CD14-positive monocyte (primary cell): ENCODE measurements at regions not wholly inside any gene's neighbourhood (a gene's known extent, or its start where the extent isn't known, plus 50 kb on each side); places are given as distances from the start of the nearest gene placed in this dataset.
"Not testable (repeated sequence)": the region's sequence is repeated elsewhere in the genome, so short reads cannot be mapped to it uniquely, and the experiment has no call there.

ENCODE experiments used
- DNase-seq, 3 donors: peaks; one replicate each; pipeline ENCODE4 v3.0.0-alpha.2; 2011 to 2022
- H2AFZ ChIP-seq: 2 replicates; pipeline ENCODE4 v1.6.0; 2012; ENCODE audit warnings: mild to moderate bottlenecking, low read depth, low read length, inconsistent platforms; ENCODE audit not compliant: insufficient read depth, poor library complexity, severe bottlenecking
- H3K27ac ChIP-seq, 2 donors: 1 replicate in 1 of 2; 2 replicates in 1 of 2; pipeline ENCODE4 v1.5.1; 2012 to 2013; ENCODE audit warnings: low read length in 2 of 2, control low read depth in 1 of 2, inconsistent platforms in 1 of 2, low read depth in 1 of 2, mild to moderate bottlenecking in 1 of 2
- H3K27me3 ChIP-seq, 2 donors: one replicate each; pipeline versions ENCODE4 v1.6.0 to v1.6.1; 2011 to 2013; ENCODE audit warnings: low read length in 2 of 2; ENCODE audit not compliant: control insufficient read depth in 2 of 2, insufficient read depth in 2 of 2
- H3K36me3 ChIP-seq, 2 donors: replicated peaks in 1 of 2; 1 replicate in 1 of 2; 2 replicates in 1 of 2; pipeline versions ENCODE4 v1.5.1 to v1.6.1; 2012 to 2013; ENCODE audit warnings: low read length in 2 of 2, control low read depth in 1 of 2, inconsistent platforms in 1 of 2, mild to moderate bottlenecking in 1 of 2; ENCODE audit not compliant: insufficient read depth in 2 of 2, control insufficient read depth in 1 of 2
- H3K4me1 ChIP-seq, 2 donors: 1 replicate in 1 of 2; 2 replicates in 1 of 2; pipeline versions ENCODE4 v1.5.1 to v1.6.1; 2012 to 2013; ENCODE audit warnings: low read length in 2 of 2, control low read depth in 1 of 2, inconsistent platforms in 1 of 2, mild to moderate bottlenecking in 1 of 2, moderate library complexity in 1 of 2; ENCODE audit not compliant: insufficient read depth in 2 of 2, control insufficient read depth in 1 of 2
- H3K4me2 ChIP-seq: replicated peaks from 2 replicates; pipeline ENCODE3; 2012; ENCODE audit warnings: low read length, moderate library complexity, mild to moderate bottlenecking; ENCODE audit not compliant: poor library complexity, severe bottlenecking; ENCODE audit errors: extremely low read depth
- H3K4me3 ChIP-seq, 3 experiments: fragments of 200-600 bp in 1 of 3; sonication (generic) in 1 of 3; replicated peaks in 1 of 3; 1 replicate in 2 of 3; 2 replicates in 1 of 3; pipeline ENCODE4 v1.5.1; 2011 to 2013; ENCODE audit warnings: low read length in 3 of 3, mild to moderate bottlenecking in 3 of 3, control low read depth in 2 of 3, low read depth in 2 of 3, inconsistent platforms in 1 of 3, moderate library complexity in 1 of 3
- H3K79me2 ChIP-seq: 2 replicates; pipeline ENCODE4 v1.6.0; 2012; ENCODE audit warnings: mild to moderate bottlenecking, control low read depth, inconsistent platforms, low read length, moderate library complexity; ENCODE audit not compliant: insufficient read depth
- H3K9ac ChIP-seq: 2 replicates; pipeline ENCODE4 v1.6.0; 2017; ENCODE audit warnings: low read length, mild to moderate bottlenecking; ENCODE audit not compliant: insufficient read depth, poor library complexity, severe bottlenecking
- H3K9me3 ChIP-seq, 2 donors: replicated peaks in 1 of 2; 1 replicate in 1 of 2; 2 replicates in 1 of 2; pipeline versions ENCODE4 v1.5.1 to v1.6.1; 2012 to 2013; ENCODE audit warnings: low read length in 2 of 2, control low read depth in 1 of 2; ENCODE audit not compliant: control insufficient read depth in 1 of 2, insufficient read depth in 1 of 2
- H4K20me1 ChIP-seq: 2 replicates; pipeline ENCODE4 v1.6.0; 2012; ENCODE audit warnings: mild to moderate bottlenecking, low read length, control low read depth, moderate library complexity; ENCODE audit not compliant: insufficient read depth
- H3K27ac Mint-ChIP-seq, 7 donors: one replicate each; pipeline ENCODE4 v1.8.0; 2020; ENCODE audit warnings: mild to moderate bottlenecking in 7 of 7, mixed read lengths in 7 of 7, moderate library complexity in 6 of 7, inconsistent platforms in 2 of 7
- H3K27me3 Mint-ChIP-seq, 3 donors: one replicate each; pipeline ENCODE4 v1.8.0; 2021 to 2022; ENCODE audit warnings: low read depth in 3 of 3, mild to moderate bottlenecking in 3 of 3, mixed read lengths in 3 of 3, moderate library complexity in 3 of 3, inconsistent platforms in 1 of 3
- H3K36me3 Mint-ChIP-seq, 2 donors: one replicate each; pipeline ENCODE4 v1.8.0; 2020; ENCODE audit warnings: mixed read lengths in 2 of 2, inconsistent platforms in 1 of 2, mild to moderate bottlenecking in 1 of 2
- H3K4me1 Mint-ChIP-seq: one replicate; pipeline ENCODE4 v1.8.0; 2020; ENCODE audit warnings: mild to moderate bottlenecking, mixed read lengths
- H3K4me3 Mint-ChIP-seq, 2 donors: one replicate each; pipeline ENCODE4 v1.8.0; 2020; ENCODE audit warnings: mild to moderate bottlenecking in 2 of 2, mixed read lengths in 2 of 2, moderate library complexity in 1 of 2
- H3K9me3 Mint-ChIP-seq, 7 donors: one replicate each; pipeline ENCODE4 v1.8.0; 2020 to 2022; ENCODE audit warnings: mixed read lengths in 7 of 7, mild to moderate bottlenecking in 6 of 7, moderate library complexity in 6 of 7, inconsistent platforms in 2 of 7
- WGBS: methylation state at CpG from one replicate; pipeline ENCODE4 v1.1.5; 2013; ENCODE audit warnings: missing lambda C conversion rate; ENCODE audit not compliant: insufficient coverage; 5-methylcytosine and 5-hydroxymethylcytosine counted together
- intact Hi-C, 2 donors: fragments of 100-400 bp; cut with micrococcal nuclease; formaldehyde crosslinking; loops; one replicate each; pipeline versions ENCODE4 v1.15.0 to v1.15.1; 2023
- TF ChIP-seq, protein P1 (sequence below): fragments of 200-600 bp; IDR thresholded peaks from one replicate; pipeline ENCODE4 v1.8.0; 2022; ENCODE audit warnings: antibody characterized with exemption, mild to moderate bottlenecking

DNA sequence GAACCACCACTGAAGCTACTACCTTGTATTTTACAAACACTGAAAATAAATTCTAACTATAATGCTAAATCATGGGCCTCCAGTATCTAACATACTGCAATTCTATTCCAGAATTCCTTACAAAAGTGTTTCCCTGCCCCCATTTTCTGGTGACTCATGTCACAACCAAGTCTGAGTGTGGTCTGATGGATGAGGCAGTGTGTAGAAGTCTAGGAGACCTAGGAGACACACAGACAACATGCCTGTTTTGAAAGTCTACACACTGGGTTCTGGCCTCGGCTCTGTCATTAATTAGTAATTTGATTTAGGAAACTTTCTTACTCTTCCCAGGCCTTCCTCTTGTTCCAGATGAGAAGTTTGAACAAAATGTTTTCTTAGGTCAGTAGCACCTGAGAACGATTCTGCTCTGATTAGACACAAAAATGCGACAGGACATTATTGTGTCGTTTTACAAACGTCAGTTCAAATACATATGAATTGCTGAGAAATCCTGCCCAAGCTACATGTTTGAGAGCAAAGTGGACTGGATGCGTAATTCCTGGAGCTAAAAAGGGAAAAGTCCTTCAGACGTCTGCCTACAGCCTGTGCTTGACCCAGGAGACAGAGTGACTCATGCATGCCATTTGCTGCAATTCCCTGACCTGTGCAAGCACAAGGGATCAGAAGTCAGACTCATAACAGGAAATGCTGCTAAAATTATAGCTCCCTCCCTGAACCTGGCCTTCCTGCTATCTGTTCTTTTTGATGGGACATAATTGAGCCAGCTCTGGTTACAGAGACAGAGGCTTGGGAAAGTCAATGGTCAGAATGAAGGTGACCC lies 494.4 kb downstream of the SOX11 start:
- Histone ChIP-seq H3K79me2 (no peaks in the 10 kb centered on the region), H3K4me2 (no peak overlapping the region), H3K9ac (no peak overlapping the region), H3K36me3 (no peaks in the 10 kb centered on the region), H3K27me3 (no peaks in the 10 kb centered on the region), H2AFZ (no peak overlapping the region), H3K4me1 (no peaks in the 10 kb centered on the region), H3K4me3 (no peak overlapping the region), H3K9me3 (peaks cover 0 to 4% of the 10 kb centered on the region in 2 donors), H4K20me1 (no peaks in the 10 kb centered on the region), H3K27ac (no peak overlapping the region)
- intact Hi-C loops = no loop called here
- no peaks in the 10 kb centered on the region for H3K36me3 Mint-ChIP-seq
- 95% methylated on average over 6 of the region's 7 CpGs for WGBS
- no peak overlapping the region for H3K4me3 Mint-ChIP-seq
- no peaks in the 10 kb centered on the region for H3K27me3 Mint-ChIP-seq
- DNase-seq = no peak
- TF ChIP-seq, protein P1, sequence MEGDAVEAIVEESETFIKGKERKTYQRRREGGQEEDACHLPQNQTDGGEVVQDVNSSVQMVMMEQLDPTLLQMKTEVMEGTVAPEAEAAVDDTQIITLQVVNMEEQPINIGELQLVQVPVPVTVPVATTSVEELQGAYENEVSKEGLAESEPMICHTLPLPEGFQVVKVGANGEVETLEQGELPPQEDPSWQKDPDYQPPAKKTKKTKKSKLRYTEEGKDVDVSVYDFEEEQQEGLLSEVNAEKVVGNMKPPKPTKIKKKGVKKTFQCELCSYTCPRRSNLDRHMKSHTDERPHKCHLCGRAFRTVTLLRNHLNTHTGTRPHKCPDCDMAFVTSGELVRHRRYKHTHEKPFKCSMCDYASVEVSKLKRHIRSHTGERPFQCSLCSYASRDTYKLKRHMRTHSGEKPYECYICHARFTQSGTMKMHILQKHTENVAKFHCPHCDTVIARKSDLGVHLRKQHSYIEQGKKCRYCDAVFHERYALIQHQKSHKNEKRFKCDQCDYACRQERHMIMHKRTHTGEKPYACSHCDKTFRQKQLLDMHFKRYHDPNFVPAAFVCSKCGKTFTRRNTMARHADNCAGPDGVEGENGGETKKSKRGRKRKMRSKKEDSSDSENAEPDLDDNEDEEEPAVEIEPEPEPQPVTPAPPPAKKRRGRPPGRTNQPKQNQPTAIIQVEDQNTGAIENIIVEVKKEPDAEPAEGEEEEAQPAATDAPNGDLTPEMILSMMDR = no peak
- H3K4me1 Mint-ChIP-seq = no peaks in the 10 kb centered on the region
- H3K9me3 Mint-ChIP-seq = peaks cover 0 to 17% (median 6%) of the 10 kb centered on the region in 7 donors
- H3K27ac Mint-ChIP-seq = no peak overlapping the region

DNA sequence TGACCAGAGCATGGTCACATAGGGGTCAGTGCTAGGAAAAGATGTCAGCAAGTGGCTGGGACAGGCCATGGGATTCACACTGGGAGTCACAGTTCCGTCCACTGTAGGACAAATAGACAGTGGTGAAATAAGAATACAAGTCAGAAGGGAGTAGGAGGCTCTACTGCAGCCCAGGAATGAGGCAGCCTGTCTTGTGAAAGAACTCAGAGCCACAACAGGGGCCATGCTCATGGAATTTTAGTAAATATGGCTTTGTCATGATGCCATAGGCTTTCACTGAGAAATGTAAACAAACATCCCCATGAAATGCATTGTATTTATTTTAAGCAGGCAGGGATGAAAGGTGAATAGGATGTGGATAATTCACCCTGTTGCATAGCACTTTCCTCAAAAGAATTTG lies 504.3 kb downstream of the SOX11 start:
- 75% methylated on average over 1 of the region's 1 CpG for whole genome bisulfite sequencing
- DNase-seq = no peak
- H3K36me3 Mint-ChIP-seq = no peaks in the 10 kb centered on the region
- no peaks in the 10 kb centered on the region for H4K20me1 ChIP-seq
- H3K27me3 Mint-ChIP-seq = no peaks in the 10 kb centered on the region
- no peak overlapping the region for H3K4me3 Mint-ChIP-seq
- no peaks in the 10 kb centered on the region for H3K4me1 ChIP-seq
- H3K9me3 Mint-ChIP-seq = peaks cover 5 to 18% (median 8%) of the 10 kb centered on the region in 7 donors
- no peaks in the 10 kb centered on the region for H3K27me3 ChIP-seq
- H3K27ac Mint-ChIP-seq = no peak overlapping the region
- H3K4me3 ChIP-seq = no peak overlapping the region
- no peak overlapping the region for H3K9ac ChIP-seq
- no peaks in the 10 kb centered on the region for H3K4me1 Mint-ChIP-seq
- TF ChIP-seq, protein P1 = no peak
- intact Hi-C loops = no loop called here
- H3K9me3 ChIP-seq = peaks cover 0 to 15% of the 10 kb centered on the region in 2 donors
- no peaks in the 10 kb centered on the region for H3K79me2 ChIP-seq
- H3K27ac ChIP-seq = no peak overlapping the region
- H3K4me2 ChIP-seq = no peak overlapping the region
- H3K36me3 ChIP-seq = no peaks in the 10 kb centered on the region
- no peak overlapping the region for H2AFZ ChIP-seq

DNA sequence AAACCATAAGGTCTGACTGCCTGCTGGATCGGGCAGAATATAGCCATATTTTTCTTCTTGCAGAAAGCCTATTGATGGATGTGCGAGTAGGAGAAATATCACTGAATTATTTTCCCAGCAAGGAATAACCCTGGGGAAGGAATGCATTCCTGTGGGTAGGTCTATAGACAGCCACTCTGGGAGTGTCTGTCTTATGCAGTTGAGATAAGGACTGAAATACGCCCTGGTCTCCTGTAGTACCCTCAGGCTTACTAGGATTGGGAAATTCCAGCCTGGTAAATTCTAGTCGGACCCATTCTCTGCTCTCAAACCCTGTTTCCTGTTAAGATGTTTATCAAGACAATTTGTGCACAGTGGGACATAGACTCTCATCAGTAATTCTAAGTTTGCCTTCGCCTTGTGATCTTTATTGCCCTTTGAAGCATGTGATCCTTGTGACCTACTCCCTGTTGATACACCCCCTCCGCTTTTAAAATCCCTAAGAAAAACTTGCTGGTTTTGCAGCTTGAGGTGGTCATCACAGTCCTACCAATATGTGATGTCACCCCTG lies 506.3 kb downstream of the SOX11 start:
- H3K27me3 ChIP-seq, intact Hi-C loops, H3K4me1 Mint-ChIP-seq, H3K79me2 ChIP-seq, H3K4me1 ChIP-seq, H3K27ac Mint-ChIP-seq, H2AFZ ChIP-seq, H3K27ac ChIP-seq, H4K20me1 ChIP-seq, H3K36me3 ChIP-seq, H3K4me3 ChIP-seq, DNase-seq, H3K4me3 Mint-ChIP-seq, H3K36me3 Mint-ChIP-seq, H3K27me3 Mint-ChIP-seq, H3K4me2 ChIP-seq, H3K9ac ChIP-seq: not testable (repeated sequence)
- 93% methylated on average over 2 of the region's 6 CpGs for WGBS
- peaks cover 5 to 18% (median 9%) of the 10 kb centered on the region in 7 donors for H3K9me3 Mint-ChIP-seq
- H3K9me3 ChIP-seq = peaks cover 0 to 19% of the 10 kb centered on the region in 2 donors
